ENCODE measurements at regions not wholly inside any gene's neighbourhood (a gene's known extent, or its start where the extent isn't known, plus 50 kb on each side); places are given as distances from the start of the nearest gene placed in this dataset.

- TF ChIP-seq, protein P1, sequence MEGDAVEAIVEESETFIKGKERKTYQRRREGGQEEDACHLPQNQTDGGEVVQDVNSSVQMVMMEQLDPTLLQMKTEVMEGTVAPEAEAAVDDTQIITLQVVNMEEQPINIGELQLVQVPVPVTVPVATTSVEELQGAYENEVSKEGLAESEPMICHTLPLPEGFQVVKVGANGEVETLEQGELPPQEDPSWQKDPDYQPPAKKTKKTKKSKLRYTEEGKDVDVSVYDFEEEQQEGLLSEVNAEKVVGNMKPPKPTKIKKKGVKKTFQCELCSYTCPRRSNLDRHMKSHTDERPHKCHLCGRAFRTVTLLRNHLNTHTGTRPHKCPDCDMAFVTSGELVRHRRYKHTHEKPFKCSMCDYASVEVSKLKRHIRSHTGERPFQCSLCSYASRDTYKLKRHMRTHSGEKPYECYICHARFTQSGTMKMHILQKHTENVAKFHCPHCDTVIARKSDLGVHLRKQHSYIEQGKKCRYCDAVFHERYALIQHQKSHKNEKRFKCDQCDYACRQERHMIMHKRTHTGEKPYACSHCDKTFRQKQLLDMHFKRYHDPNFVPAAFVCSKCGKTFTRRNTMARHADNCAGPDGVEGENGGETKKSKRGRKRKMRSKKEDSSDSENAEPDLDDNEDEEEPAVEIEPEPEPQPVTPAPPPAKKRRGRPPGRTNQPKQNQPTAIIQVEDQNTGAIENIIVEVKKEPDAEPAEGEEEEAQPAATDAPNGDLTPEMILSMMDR (IDR thresholded peaks at IDR 0.05), result no peak
- TF ChIP-seq POLR2AphosphoS5 (IDR thresholded peaks at IDR 0.05) (no peak), POLR2A (IDR thresholded peaks at IDR 0.05) (no peak), EP300 (IDR thresholded peaks at IDR 0.05) (no peak)
These were observed 110.2 kb upstream of the EGR2 start for GRCh38 chr10:62926407-62926806.

Measured in gastroesophageal sphincter (tissue), 3 donors.